ENCODE measurements at regions not wholly inside any gene's neighbourhood (a gene's known extent, or its start where the extent isn't known, plus 50 kb on each side); places are given as distances from the start of the nearest gene placed in this dataset.

DNA sequence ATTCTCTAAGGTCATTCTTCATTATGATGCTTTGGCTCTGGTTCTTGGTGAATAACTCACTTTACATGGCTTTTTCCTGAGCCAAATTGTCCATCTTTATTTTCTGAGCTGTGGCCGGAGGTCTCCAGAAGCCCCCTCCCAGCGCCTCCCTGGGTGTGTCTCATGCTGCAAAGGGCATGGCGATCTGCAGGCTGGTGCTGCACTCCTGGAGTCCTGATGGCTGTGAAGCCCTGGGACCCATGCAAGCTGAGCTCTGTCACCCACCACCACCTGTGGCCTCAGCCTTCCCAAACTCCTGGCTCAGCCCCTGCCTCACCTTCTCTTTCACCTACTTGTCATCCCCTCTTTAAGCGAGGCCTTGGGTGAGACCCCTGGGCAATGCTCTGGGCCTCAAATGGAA lies 96.9 kb downstream of the CEBPB start:
- TF ChIP-seq, protein P1, sequence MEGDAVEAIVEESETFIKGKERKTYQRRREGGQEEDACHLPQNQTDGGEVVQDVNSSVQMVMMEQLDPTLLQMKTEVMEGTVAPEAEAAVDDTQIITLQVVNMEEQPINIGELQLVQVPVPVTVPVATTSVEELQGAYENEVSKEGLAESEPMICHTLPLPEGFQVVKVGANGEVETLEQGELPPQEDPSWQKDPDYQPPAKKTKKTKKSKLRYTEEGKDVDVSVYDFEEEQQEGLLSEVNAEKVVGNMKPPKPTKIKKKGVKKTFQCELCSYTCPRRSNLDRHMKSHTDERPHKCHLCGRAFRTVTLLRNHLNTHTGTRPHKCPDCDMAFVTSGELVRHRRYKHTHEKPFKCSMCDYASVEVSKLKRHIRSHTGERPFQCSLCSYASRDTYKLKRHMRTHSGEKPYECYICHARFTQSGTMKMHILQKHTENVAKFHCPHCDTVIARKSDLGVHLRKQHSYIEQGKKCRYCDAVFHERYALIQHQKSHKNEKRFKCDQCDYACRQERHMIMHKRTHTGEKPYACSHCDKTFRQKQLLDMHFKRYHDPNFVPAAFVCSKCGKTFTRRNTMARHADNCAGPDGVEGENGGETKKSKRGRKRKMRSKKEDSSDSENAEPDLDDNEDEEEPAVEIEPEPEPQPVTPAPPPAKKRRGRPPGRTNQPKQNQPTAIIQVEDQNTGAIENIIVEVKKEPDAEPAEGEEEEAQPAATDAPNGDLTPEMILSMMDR (IDR thresholded peaks at IDR 0.05; ENCODE audit: control insufficient read depth, extremely low read depth, insufficient read depth) = no peak
- DNase-seq (ENCODE audit: low read depth) = no peak
- H3K4me3 ChIP-seq (ENCODE audit: low read depth, low read length) = no peak overlapping the region

- no peak overlapping the region for H3K4me3 ChIP-seq (ENCODE audit: low read depth, low read length)
- DNase-seq (ENCODE audit: low read depth) = no peak
- TF ChIP-seq, protein P1 (IDR thresholded peaks at IDR 0.05; ENCODE audit: control insufficient read depth, extremely low read depth, insufficient read depth) = no peak
These were observed 97.5 kb downstream of the CEBPB start for GRCh38 chr20:50288128-50288623.

- no peak for DNase-seq (ENCODE audit: low read depth)
- TF ChIP-seq, protein P1 (IDR thresholded peaks at IDR 0.05; ENCODE audit: control insufficient read depth, extremely low read depth, insufficient read depth) = no peak
These were observed 99.0 kb downstream of the CEBPB start for GRCh38 chr20:50289581-50289980.

DNA sequence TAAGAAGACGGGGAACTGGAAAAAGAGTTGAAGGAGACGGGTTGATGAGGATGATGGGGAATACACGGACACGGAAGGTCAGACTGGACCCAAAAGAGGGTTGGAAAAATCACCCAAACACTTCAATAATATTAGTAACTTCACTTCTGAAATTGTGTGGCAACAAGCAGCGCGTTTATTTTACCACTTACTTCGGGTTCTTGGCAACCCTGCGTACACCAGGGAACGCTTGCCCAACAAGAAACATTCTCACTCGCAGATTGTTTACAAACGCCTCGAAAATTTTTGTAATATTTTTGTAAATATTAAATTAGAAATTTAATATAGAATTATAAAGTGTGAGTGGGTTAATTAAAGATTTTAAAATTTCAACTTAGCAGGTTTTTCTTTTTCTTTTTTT lies 99.5 kb downstream of the CEBPB start:
- no peak overlapping the region for H3K4me3 ChIP-seq (ENCODE audit: low read depth, low read length)
- TF ChIP-seq, protein P1 (IDR thresholded peaks at IDR 0.05; ENCODE audit: control insufficient read depth, extremely low read depth, insufficient read depth) = no peak
- DNase-seq (ENCODE audit: low read depth) = no peak

More at GRCh38 chr20:50289581-50289980, 99.0 kb downstream of the CEBPB start:
- no peak overlapping the region for H3K4me3 ChIP-seq (ENCODE audit: low read depth, low read length)

GRCh38 chr20:50290808-50291207 lies 100.2 kb downstream of the CEBPB start:
- H3K4me3 ChIP-seq (ENCODE audit: low read depth, low read length) = no peak overlapping the region
- no peak for DNase-seq (ENCODE audit: low read depth)
- TF ChIP-seq, protein P1 (IDR thresholded peaks at IDR 0.05; ENCODE audit: control insufficient read depth, extremely low read depth, insufficient read depth) = no peak

- no peak for DNase-seq (ENCODE audit: low read depth)
- TF ChIP-seq, protein P1 (IDR thresholded peaks at IDR 0.05; ENCODE audit: control insufficient read depth, extremely low read depth, insufficient read depth) = no peak
- H3K4me3 ChIP-seq (ENCODE audit: low read depth, low read length) = no peak overlapping the region
These were observed 100.8 kb downstream of the CEBPB start for GRCh38 chr20:50291254-50292078.

Measured in LNCaP clone FGC (cell line).